ENCODE measurements at regions not wholly inside any gene's neighbourhood (a gene's known extent, or its start where the extent isn't known, plus 50 kb on each side); places are given as distances from the start of the nearest gene placed in this dataset.

GRCh38 chrX:21155916-21156315 is 218.3 kb upstream of the CNKSR2 start:
- ChIA-PET POLR2A (ENCODE audit: unreplicated experiment) (no interaction called here), CTCF (no interaction called here)
- dilution Hi-C loops (cut with HindIII; ENCODE audit: low sequenced_read_pairs, unreplicated experiment) = no loop called here
- Histone ChIP-seq H2BK15ac (ENCODE audit: low read depth, low read length) (no peak overlapping the region), H3K27me3 (ENCODE audit: control insufficient read depth, insufficient read depth, low read length) (no peaks in the 10 kb centered on the region), H3K9me1 (ENCODE audit: insufficient read depth, low read length) (no peaks in the 10 kb centered on the region), H3K23ac (ENCODE audit: low read depth, low read length) (no peak overlapping the region), H3K79me1 (ENCODE audit: low read depth in 1 of 2, low read length in 2 of 2) (no peaks in the 10 kb centered on the region), H2BK20ac (ENCODE audit: low read depth, low read length) (no peak overlapping the region), H3K27ac (ENCODE audit: insufficient read depth, low read length) (no peak overlapping the region), H3K4ac (ENCODE audit: low read depth, low read length) (no peak overlapping the region), H3K14ac (replicated peaks; ENCODE audit: low read depth, low read length) (no peak overlapping the region), H3K4me1 (ENCODE audit: control insufficient read depth, insufficient read depth, low read length) (no peaks in the 10 kb centered on the region), H3K4me3 (ENCODE audit: insufficient read depth, low read depth, low read length) (no peak overlapping the region), H2AFZ (replicated peaks; ENCODE audit: low read length, poor library complexity) (no peak overlapping the region), H2BK5ac (ENCODE audit: low read depth, low read length, poor library complexity, severe bottlenecking) (no peak overlapping the region), H3K56ac (ENCODE audit: extremely low read depth, insufficient read depth, low read length) (no peak overlapping the region), H4K91ac (ENCODE audit: insufficient read depth, low read depth, low read length) (no peak overlapping the region), H2AK5ac (ENCODE audit: low read depth, low read length) (no peak overlapping the region), H3K9ac (ENCODE audit: low read depth, low read length) (no peak overlapping the region), H3K4me2 (ENCODE audit: low read depth, low read length) (no peak overlapping the region), H4K5ac (ENCODE audit: low read depth, low read length) (no peak overlapping the region), H4K8ac (ENCODE audit: low read depth in 2 of 2, low read length in 2 of 2) (no peak overlapping the region), H3K36me3 (ENCODE audit: control insufficient read depth, insufficient read depth, low read length) (no peaks in the 10 kb centered on the region), H2BK120ac (ENCODE audit: low read depth, low read length) (no peak overlapping the region), H3K9me3 (ENCODE audit: control insufficient read depth, insufficient read depth, low read length) (no peaks in the 10 kb centered on the region), H4K20me1 (ENCODE audit: insufficient read depth, low read length) (no peaks in the 10 kb centered on the region), H2AK9ac (replicated peaks; ENCODE audit: low read depth, low read length, poor library complexity) (no peak overlapping the region), H3K18ac (ENCODE audit: low read depth, low read length) (no peak overlapping the region)
- no peak for TF ChIP-seq SMC3 (IDR thresholded peaks at IDR 0.05; ENCODE audit: low read depth, low read length)
- TF ChIP-seq ELK1 (IDR thresholded peaks at IDR 0.05; ENCODE audit: borderline replicate concordance, low read depth, low read length) = no peak
- TF ChIP-seq CHD1 (IDR thresholded peaks at IDR 0.05; ENCODE audit: low read depth, low read length) = no peak
- no peak for TF ChIP-seq MAZ (IDR thresholded peaks at IDR 0.05; ENCODE audit: borderline replicate concordance, low read depth, low read length)
- no peak for TF ChIP-seq CEBPB (IDR thresholded peaks at IDR 0.05; ENCODE audit: low read depth, low read length)
- TF ChIP-seq BHLHE40 (IDR thresholded peaks at IDR 0.05; ENCODE audit: low read depth, low read length) = no peak
- TF ChIP-seq MXI1 (IDR thresholded peaks at IDR 0.05; ENCODE audit: borderline replicate concordance, low read depth, low read length) = no peak
- no peak for TF ChIP-seq RFX5 (IDR thresholded peaks at IDR 0.05; ENCODE audit: low read depth, low read length)
- no peak for TF ChIP-seq NFE2L2 (IDR thresholded peaks at IDR 0.05; ENCODE audit: low read depth, low read length)
- no peak for TF ChIP-seq USF2 (IDR thresholded peaks at IDR 0.05; ENCODE audit: low read depth, low read length)
- TF ChIP-seq MAFK (IDR thresholded peaks at IDR 0.05; ENCODE audit: low read depth, low read length) = no peak
- no peak for TF ChIP-seq POLR2A (IDR thresholded peaks at IDR 0.05; ENCODE audit: low read depth, low read length)
- no peak for TF ChIP-seq CTCF (conservative IDR thresholded peaks at IDR 0.05; ENCODE audit: low read depth, low read length)
- TF ChIP-seq RCOR1 (IDR thresholded peaks at IDR 0.05; ENCODE audit: insufficient replicate concordance, low read length) = no peak
- DNase-seq (no peak), ATAC-seq (ENCODE audit: low read depth) (no peak)
- BruUV-seq (replicated peaks) = no TSS peak
- in situ Hi-C loops (cut with MboI; ENCODE audit: low sequenced_read_pairs) = loop anchor here (25.0 kb wide), 1 partner anchor 106 kb away; no protein-coding TSS in a partner anchor
- intact Hi-C loops (cut with micrococcal nuclease) = no loop called here

Measured in IMR-90 (cell line).